Nephron (organoid): ENCODE measurements at regions not wholly inside any gene's neighbourhood (a gene's known extent, or its start where the extent isn't known, plus 50 kb on each side); places are given as distances from the start of the nearest gene placed in this dataset.
"Not testable (repeated sequence)": the region's sequence is repeated elsewhere in the genome, so short reads cannot be mapped to it uniquely, and the experiment has no call there.

ENCODE experiments used
- H3K27ac Mint-ChIP-seq, 3 experiments: 2 replicates each; pipeline ENCODE4 v1.8.0; 2020; ENCODE audit warnings: mixed read lengths in 3 of 3, mild to moderate bottlenecking in 2 of 3, moderate library complexity in 1 of 3
- H3K27me3 Mint-ChIP-seq: 2 replicates; pipeline ENCODE4 v1.8.0; 2021; ENCODE audit warnings: low read depth, mild to moderate bottlenecking, moderate library complexity, mixed read lengths
- H3K36me3 Mint-ChIP-seq: 2 replicates; pipeline ENCODE4 v1.8.0; 2020; ENCODE audit warnings: low read depth, mixed read lengths
- H3K4me1 Mint-ChIP-seq: 2 replicates; pipeline ENCODE4 v1.8.0; 2020; ENCODE audit warnings: mixed read lengths
- H3K4me3 Mint-ChIP-seq, 3 experiments: 2 replicates each; pipeline ENCODE4 v1.8.0; 2020; ENCODE audit warnings: mild to moderate bottlenecking in 3 of 3, mixed read lengths in 3 of 3, moderate library complexity in 2 of 3
- H3K9me3 Mint-ChIP-seq: 2 replicates; pipeline ENCODE4 v1.8.0; 2020; ENCODE audit warnings: mixed read lengths
- TF ChIP-seq, protein P1 (sequence below), 3 experiments: fragments of 200-600 bp; sonication (generic); IDR thresholded peaks; one replicate each; pipeline ENCODE4 v1.5.0; 2021; ENCODE audit warnings: antibody characterized with exemption in 3 of 3; ENCODE audit not compliant: unreplicated experiment in 3 of 3

- Mint-ChIP-seq H3K27me3 (no peaks in the 10 kb centered on the region), H3K9me3 (peaks cover 29% of the 10 kb centered on the region), H3K27ac (no peak overlapping the region), H3K4me1 (no peaks in the 10 kb centered on the region), H3K36me3 (peaks cover 7% of the 10 kb centered on the region), H3K4me3 (no peak overlapping the region)
- TF ChIP-seq, protein P1, sequence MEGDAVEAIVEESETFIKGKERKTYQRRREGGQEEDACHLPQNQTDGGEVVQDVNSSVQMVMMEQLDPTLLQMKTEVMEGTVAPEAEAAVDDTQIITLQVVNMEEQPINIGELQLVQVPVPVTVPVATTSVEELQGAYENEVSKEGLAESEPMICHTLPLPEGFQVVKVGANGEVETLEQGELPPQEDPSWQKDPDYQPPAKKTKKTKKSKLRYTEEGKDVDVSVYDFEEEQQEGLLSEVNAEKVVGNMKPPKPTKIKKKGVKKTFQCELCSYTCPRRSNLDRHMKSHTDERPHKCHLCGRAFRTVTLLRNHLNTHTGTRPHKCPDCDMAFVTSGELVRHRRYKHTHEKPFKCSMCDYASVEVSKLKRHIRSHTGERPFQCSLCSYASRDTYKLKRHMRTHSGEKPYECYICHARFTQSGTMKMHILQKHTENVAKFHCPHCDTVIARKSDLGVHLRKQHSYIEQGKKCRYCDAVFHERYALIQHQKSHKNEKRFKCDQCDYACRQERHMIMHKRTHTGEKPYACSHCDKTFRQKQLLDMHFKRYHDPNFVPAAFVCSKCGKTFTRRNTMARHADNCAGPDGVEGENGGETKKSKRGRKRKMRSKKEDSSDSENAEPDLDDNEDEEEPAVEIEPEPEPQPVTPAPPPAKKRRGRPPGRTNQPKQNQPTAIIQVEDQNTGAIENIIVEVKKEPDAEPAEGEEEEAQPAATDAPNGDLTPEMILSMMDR (IDR thresholded peaks at IDR 0.05; ENCODE audit: unreplicated experiment in 3 of 3) = no peak
Measured at GRCh38 chr20:30484009-30484748, 773.3 kb upstream of the DEFB115 start.

DNA sequence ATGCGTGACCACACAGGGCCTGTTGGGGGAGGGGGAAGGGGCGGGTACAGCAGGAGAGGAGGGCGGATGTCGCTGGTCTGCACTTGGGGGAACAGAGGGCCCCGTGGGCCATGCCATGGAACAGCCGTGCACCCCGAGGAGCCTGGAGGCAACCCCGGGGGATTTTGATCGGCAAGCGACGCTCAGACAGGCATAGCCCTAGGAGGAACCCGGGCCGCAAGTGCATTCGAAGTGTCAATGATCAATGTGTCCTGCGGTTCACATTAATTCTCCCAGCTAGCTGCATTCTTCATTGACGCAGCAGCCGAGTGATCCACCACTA lies 772.8 kb upstream of the DEFB115 start:
- TF ChIP-seq, protein P1 (IDR thresholded peaks at IDR 0.05; ENCODE audit: unreplicated experiment in 3 of 3) = no peak
- Mint-ChIP-seq H3K36me3 (peaks cover 7% of the 10 kb centered on the region), H3K9me3 (peaks cover 29% of the 10 kb centered on the region), H3K4me3 (no peak overlapping the region), H3K27me3 (no peaks in the 10 kb centered on the region), H3K4me1 (no peaks in the 10 kb centered on the region), H3K27ac (no peak overlapping the region)

GRCh38 chr20:30485331-30486102 lies 771.9 kb upstream of the DEFB115 start:
- Mint-ChIP-seq H3K4me3 (no peak overlapping the region), H3K27ac (no peak overlapping the region), H3K9me3 (peaks cover 27% of the 10 kb centered on the region), H3K27me3 (no peaks in the 10 kb centered on the region), H3K4me1 (no peaks in the 10 kb centered on the region), H3K36me3 (peaks cover 7% of the 10 kb centered on the region)
- TF ChIP-seq, protein P1 (IDR thresholded peaks at IDR 0.05; ENCODE audit: unreplicated experiment in 3 of 3) = no peak

- Mint-ChIP-seq H3K4me3 (no peak overlapping the region), H3K9me3 (peaks cover 33% of the 10 kb centered on the region)
Measured at GRCh38 chr20:30486103-30486478, 771.4 kb upstream of the DEFB115 start.

DNA sequence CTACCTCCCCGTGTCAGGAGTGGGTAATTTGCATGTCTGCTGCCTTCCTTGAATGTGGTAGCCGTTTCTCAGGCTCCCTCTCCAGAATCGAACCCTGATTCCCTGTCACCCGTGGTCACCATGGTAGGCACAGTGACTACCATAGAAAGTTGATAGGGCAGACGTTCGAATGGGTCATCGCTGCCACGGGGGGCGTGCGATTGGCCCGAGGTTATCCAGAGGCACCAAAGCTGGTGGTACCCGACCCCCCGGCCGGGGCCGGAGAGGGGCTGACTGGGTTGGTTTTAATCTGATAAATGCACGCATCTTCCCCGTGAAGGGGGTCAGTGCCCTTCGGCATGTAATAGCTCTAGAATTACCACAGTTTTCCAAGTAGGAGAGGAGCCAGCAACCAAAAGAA lies 770.0 kb upstream of the DEFB115 start:
- H3K4me1 Mint-ChIP-seq, H3K27ac Mint-ChIP-seq, H3K27me3 Mint-ChIP-seq, H3K4me3 Mint-ChIP-seq: not testable (repeated sequence)
- Mint-ChIP-seq H3K9me3 (peaks cover 37% of the 10 kb centered on the region), H3K36me3 (peaks cover 11% of the 10 kb centered on the region)

More at GRCh38 chr20:30486103-30486478, 771.4 kb upstream of the DEFB115 start:
- TF ChIP-seq, protein P1 (IDR thresholded peaks at IDR 0.05; ENCODE audit: unreplicated experiment in 3 of 3) = no peak
- no peaks in the 10 kb centered on the region for H3K4me1 Mint-ChIP-seq
- peaks cover 11% of the 10 kb centered on the region for H3K36me3 Mint-ChIP-seq
- no peak overlapping the region for H3K27ac Mint-ChIP-seq
- no peaks in the 10 kb centered on the region for H3K27me3 Mint-ChIP-seq

DNA sequence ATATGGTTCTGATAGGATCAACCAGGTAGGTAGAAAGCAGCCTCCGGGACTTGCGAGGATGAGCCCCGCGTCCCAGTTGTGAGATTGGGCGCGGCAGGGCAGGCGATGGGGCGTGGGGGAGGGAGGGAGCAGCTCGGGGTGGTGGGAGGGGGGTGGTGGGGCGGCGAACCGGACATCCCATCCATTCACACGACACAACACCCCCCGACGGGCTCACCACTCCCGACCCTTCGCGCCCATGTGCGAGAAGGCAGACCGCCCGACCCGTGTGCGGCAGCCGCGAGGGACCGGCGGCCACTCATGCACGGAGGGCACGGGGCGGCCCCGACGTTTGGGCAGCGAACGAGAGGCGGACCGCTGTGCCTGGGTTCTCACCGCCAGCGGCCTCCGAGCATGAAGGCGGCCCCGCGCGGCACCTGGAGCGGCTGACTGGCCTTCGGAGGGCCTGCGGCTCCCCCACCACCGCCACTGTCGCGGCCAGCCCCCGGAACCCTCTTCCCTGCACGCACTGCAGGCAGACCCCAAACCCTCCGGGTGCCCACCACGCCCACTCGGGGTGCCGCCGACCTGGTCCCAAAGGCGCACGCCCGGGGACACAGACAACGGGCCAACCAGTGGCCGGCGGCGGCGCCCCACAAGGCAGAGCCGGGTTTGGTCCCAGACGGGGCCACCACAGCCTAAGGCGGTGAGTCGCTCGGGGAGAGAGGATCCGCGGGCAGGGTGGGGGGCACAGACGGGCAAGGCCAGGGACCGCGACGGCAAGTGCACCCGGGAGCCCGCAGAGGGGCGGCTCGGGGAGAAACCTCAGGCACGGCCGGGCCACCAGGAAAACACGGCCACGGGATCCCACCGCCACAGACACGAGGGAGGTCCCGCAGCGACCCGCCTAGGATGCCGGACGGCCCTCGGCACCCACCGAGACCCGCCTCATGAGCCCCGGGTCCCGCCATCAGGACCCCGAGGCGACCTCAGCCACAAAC lies 769.2 kb upstream of the DEFB115 start:
- Mint-ChIP-seq H3K27me3 (no peaks in the 10 kb centered on the region), H3K36me3 (peaks cover 11% of the 10 kb centered on the region), H3K4me3 (no peak overlapping the region), H3K9me3 (peaks cover 39% of the 10 kb centered on the region), H3K4me1 (no peaks in the 10 kb centered on the region), H3K27ac (no peak overlapping the region)
- TF ChIP-seq, protein P1 (IDR thresholded peaks at IDR 0.05; ENCODE audit: unreplicated experiment in 3 of 3) = no peak
